CD4-positive, alpha-beta T cell treated with Interleukin-21 for 1 hour (primary cell): ENCODE measurements at regions not wholly inside any gene's neighbourhood (a gene's known extent, or its start where the extent isn't known, plus 50 kb on each side); places are given as distances from the start of the nearest gene placed in this dataset.

Experiments
- DNase-seq: peaks from one replicate; pipeline ENCODE4 v3.0.0-alpha.2; 2020

DNA sequence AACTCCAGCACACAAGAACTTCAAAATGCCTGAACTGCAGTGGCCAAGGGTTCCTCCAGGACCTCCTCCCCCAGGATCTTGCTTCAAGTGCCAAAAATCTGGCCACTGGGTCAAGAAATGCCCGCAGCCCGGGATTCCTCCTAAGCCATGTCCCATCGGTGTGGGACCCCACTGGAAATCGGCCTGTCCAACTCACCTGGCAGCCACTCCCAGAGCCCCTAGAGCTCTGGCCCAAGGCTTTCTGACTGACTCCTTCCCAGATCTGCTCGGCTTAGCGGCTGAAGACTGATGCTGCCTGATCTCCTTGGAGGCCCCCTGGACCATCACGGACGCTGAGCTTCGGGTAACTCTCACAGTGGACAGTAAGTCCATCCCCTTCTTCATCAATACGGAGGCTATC lies 306.4 kb downstream of the RBM43 start:
- no peak for DNase-seq

DNA sequence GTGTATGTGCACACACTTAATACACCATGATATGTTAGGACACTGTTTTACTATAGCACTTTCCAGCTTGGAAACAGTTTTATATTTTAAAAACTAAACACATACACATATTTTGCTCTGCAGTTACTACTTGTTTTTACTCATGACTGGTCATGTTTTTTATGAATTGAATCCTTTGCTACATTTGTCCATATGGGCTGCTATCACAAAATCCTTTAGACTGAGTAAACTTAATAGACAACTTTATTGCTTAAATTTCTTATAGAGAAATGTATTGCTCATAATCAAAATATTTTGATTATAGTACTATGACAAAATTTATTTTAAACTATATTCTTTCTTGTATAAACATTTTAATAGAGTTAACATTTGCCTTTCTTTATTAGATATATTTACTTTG lies 314.8 kb downstream of the RBM43 start:
- DNase-seq, result no peak

DNA sequence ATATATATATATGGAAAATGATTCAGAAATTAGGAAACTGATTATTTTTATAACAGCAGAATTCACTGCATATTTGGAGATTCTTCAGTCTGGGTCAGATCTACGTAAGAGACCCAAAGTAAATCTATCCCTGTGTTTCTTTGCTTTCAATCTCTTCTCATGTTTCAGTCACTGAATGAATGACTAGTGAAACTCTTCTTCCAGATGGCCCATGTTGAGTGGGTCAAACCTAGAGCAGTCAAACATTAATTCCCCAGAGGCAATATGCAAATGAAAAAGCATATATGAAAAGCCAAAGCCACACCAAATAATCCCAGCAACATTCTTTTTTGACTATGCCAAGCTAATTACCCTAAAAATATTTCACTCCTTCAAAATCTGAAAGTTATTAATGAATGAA lies 317.3 kb downstream of the RBM43 start:
- DNase-seq, result no peak

DNA sequence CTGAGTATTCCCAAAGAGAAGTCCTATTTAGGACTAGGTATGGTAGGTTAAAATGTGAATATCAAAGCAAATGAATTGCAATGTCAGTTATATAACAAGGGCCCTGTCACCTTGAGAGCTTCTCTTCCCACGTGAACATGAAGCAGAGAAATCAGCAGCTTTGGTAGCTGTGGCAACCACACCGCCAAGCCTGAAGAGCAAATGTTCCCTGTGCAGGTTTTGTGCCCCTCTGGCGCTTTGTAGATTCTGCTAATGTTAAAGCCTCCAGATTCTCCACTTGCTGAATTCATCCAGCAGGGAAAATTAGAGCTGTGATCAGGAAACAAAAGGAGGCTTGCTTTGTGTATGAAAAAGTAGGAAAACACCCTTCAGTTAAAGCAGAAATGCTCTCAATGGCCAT lies 322.6 kb downstream of the RBM43 start:
- no peak for DNase-seq

DNA sequence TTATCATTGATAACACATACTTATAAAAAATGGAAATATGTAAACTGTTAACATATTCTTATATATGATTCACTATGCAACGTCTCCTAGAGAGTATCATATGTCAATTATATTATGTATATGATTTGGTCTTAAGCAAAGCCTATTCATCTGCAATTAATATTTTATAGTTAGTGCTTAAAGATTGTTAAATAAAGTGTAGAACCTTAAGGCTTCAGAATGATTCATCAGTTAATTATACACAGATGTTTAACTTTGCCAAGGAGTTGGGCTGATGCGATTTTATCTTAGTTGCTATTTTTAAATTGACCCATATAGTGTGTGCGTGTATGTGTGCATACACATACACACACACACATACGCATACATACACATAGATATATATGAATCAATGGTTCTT lies 323.1 kb downstream of the RBM43 start:
- no peak for DNase-seq

DNA sequence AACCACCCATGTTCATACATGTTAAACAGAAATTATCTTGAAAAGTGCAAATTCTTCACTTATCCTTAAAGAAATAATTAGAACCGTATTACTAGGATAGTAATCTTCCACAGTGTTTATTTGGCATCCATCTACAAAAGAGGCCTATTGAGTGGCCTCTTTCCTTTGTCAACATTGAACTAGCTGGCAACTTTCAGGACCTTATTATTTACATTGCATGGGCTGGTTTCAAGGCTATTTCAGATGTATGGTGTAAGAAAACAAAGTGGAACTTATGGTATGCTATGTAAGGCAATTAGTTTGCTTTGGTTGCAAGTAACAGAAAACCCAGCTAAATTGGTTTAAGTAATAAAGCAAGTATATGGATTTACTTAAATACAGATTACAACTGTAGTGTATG lies 324.6 kb downstream of the RBM43 start:
- DNase-seq, result no peak

DNA sequence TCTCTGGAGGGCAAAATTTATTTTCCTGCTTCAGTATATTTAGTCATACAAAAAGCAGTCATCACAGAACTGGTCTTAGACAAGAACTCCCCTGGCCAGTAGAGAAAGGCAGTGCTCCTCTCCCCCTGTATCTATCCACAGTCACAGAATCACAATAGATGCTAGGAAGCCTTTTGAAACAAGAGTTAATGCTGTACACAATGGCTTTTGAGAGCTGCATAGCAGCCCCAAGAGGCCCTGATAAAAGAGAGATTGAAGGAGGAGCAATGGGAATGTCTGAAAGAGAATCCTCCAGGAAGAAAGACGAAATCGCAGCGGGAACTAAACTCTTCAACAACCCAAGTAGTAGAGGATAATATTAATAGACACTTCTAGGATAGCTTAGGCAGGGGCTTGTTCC lies 330.2 kb downstream of the RBM43 start:
- no peak for DNase-seq

DNA sequence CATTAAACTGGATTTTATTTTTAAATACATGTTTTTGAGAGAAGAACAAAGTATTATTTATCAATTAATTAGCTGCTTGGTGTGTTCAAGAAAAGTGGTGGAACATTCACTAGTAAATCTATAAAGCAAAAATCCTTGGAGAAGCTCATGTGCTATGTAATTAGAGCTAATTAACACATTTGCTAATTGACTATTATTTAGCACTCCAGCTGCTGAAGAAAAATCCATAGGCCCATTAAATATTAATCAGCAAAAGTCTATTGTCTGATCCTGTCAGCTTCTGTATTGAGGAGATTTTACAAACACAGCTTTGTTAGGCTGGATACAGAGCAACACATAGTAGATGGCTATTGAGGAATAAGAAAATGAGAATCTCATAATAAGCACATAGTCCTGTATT lies 336.1 kb downstream of the RBM43 start:
- DNase-seq, result no peak

DNA sequence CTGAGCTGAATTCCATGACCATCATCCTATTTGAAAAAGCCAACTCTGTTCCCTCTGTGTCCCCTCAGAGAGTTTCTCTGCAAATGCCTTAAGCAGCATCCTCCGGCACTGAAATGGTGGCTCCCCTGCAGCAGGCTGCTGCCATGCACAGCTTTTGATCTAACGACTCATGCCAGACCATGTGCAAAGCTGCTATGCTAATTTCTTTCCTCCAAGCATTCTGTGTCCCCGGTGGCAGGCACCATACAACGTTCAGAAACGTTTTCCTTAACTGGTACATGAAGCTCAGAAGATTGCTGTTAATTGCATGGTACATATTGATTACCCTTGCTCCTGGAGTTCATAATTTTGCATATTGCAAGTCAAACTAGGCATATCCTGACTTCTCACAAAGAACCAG lies 336.8 kb downstream of the RBM43 start:
- DNase-seq, result no peak

DNA sequence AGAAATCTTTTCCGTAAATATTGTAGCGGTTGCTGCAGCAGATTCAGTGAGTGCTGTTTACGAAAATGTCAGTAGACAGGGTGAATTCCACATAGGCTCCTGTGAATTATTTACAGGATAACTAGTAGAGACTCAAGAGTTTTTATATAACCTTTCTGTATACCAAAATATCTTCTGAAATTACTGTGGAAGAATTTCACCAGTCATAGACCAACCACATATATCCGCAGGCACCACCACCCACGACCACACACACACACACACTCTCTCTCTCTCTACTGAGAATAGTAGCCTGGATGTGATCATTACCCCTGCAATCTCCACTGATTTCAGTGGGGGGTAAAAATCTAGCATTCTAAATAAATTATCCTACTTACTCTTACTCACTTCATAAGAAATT lies 341.8 kb downstream of the RBM43 start:
- DNase-seq, result no peak

DNA sequence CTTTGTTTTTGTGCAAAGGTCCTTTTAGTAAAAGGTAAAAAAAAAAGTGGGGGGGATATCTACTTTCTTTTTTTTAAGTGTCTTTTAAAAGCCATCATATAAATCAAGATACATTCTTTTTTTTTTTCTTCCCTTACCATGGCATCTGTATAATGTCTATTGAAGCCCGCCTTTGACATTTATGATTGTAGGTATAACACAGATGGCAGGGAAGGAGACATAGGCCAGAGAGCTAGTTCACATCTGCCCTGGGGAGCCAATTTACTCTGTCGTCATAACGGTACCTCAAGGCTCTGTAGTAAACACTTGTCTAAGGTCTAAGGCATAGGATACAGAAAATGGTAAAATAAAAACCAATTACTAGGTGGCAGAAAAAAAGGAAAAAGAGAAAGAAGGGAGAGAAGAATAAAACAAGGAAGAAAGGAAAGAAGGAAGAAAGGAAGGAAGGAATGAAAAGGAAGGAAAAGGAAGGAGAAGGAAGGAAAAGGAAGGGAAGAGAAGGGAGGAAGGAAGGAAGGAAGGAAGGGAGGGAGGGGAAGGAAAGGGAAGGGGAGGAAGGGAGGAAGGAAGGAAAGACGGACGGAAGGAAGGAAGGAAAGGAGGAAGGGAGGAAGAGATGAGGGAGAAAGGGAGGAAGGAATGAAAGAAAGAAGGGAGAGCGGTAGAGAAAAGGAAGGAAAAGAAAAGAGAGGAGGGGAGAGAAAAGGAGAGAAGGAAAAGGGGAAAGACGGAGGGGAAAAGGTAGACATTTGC lies 343.5 kb downstream of the RBM43 start:
- DNase-seq, result no peak

DNA sequence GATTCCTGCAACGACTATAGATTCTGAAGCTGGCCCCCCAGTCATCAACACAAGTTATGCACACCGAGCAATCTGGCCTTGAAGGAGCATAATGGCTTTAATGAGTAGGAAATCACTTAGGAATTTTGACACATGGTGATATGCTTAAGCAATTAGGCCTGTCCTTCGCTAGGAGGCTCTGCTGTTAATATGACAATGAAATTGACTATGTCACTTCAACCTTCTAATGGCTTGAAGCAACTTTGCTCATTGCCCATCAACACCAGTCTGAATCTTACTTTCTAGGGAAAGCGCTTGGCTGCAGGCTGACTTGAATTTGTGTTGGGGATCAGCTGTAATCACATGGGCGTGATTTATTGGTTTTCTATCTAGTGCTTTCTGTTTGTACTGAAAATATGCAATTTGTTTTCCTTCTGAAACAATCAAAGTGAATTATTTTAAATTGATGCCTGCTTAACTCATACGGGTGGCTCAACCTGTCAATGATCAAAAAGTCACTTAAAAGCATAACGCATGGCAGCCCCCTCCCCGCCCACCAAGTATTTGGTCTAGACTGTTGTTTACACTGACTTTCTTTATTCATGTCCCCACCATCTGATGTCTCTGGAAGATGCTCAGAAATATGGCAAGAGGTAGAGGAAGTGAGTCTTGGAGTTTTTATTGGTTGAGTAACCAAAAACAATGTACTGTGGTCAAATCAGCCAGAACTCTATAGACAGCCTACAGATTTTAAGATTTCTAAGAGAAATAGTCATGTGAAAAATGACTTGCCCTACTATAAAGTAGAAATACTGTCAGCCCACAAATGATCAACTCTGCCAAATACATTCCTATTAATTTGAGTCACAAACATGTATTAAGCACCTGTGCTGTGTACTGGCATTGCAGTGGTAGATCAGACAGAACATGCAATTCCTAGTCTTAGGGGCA lies 344.9 kb downstream of the RBM43 start:
- DNase-seq, result no peak

DNA sequence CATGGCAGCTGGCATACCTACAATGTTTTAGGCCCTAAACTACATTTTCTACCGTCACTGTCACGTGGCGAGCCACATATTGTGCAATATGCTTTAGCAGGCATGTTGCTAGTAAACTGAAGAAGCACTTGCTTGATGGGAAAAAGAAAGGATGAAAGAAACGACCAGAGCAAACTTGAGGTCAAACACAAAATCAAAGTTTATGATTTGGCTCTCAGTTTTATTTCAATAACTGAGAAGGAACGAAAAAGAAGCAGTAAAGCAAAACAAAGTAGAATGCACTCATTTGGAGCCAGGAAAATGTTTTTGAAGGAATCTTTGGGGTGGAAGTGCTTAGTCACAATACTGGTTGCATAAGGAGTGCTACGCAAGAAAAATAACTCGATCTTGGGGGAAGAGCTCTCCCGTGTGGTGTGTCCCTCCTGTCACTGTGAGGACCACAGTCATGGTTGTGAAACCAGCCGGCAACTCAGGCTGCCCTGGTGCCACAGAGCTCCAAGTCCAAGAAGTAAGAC lies 349.8 kb downstream of the RBM43 start:
- DNase-seq, result no peak

DNA sequence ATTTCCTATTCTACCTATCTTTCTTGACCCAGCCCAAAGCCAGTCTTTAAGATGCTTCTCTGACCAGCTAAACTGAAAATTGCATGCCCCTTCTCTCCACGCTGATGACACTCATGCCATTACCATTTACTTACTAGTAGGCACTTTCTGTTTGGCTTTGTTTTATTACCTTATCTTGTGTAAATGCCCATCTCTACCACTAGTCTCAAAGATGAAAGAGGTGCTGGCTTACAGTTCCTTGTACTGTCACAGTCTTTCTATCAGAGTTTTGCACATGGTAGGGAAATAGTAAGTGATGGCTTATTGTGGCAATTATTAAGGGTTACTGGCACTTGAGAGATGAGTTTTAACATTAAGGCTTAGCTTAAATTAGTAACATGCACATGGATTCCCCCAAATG lies 352.1 kb downstream of the RBM43 start:
- DNase-seq, result no peak

DNA sequence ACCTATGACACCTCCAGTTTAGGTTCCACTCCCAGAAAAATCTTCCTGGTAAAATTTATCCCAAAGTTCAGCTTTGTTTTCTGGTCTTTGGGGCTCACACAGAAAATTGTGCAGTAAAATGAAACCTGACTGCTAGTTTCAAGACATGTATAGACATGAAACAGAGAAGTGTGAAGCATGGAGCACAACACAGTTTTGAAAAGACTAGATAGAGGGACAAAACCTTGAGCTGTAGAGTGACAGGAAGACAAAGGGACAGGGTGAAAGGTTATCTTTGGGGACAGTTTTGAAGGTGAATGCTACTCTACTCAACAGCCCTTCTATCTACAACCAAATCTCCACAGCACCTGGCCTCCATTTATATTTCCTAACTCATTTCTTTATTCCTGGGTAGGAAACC lies 352.6 kb downstream of the RBM43 start:
- no peak for DNase-seq

DNA sequence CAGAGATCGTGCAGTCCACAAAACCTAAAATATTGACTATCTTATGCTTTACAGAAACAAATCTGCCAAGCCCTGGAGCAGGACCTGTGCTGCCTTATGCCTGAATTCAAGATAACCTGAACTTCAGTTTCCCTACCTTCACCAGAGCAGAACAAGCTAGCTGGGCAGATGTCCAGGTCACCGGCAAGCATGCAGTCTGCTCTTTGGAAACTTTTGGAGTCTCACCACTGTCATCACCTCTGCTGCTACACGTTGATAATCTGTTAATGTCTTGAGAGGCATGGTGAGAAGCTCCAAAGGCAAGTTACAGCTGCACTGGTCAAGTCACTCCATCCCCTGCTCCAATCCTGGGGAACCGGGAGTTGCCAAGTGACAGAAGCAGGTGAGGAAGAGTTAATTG lies 354.2 kb downstream of the RBM43 start:
- no peak for DNase-seq

DNA sequence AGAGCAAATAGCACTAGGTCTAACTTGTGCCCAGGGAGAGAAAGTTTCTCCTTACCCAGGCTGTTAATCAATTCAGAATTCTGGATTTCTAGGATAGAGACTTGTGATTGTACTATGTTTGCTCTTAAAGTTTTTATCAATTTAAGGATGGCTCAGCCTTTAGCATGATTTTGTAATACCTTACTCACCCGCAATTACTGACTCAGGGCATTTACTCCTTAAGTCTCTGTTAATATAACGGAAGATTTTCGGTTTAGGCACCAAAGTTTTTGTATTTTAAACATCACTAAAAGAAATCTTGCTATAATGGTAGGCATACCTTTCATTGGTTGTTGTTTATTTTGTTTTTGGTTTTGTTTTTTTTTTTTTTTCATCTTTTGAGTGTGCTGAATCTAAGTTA lies 358.2 kb downstream of the RBM43 start:
- no peak for DNase-seq

DNA sequence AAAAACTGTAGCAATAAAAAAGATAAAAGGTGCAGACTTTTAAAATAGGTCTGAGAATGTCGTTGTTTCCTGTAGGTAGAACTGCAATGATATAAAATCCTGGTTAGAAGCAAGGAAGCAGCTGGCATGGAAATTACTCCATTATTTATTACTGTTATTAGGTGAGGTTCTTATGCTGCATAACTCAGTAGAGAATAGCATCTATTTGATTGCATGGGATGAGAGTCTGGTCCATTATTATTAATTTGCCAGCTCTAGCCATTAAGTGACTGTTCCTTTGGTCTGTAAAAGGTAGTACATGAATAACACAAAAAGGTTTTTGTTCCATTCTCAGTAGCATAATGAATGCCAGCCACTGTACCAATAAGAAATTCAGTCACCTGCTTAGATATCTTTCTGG lies 358.6 kb downstream of the RBM43 start:
- DNase-seq, result no peak

DNA sequence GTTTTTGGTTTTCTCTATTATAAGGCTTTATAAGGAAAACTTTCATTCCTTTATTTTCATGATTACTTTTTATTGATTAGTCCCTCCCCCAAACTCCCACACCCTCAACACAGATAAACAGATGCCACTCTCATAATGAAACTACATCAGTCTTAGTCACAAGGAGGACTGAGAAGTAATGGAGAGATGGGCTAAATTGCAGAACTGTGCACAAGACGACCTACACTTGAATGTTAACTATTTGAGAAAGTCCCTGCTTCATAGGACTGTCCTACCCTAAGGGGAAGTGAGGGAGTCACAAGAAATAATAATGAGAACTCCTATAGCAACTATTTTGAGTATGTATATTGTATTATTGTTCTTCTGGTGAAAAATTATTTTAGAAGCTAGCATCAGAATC lies 360.8 kb downstream of the RBM43 start:
- DNase-seq, result no peak

DNA sequence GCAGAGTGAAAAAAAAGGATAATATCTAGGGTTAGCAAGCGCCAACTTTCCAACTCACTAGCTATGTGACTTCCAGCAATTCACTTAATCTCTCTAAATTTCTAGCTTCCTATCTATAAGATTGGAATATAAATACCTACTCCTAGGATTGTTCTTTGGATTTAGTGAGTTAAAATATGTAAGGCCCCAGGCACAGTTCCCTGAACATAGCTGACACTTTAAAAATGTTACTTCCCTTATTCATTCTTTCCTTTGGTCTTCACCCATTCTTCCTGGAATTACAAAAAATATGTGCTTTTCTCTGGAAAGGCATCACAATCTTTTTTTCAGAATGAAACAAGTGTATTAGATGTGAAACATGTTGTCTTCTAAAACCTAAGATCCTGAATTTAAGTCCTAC lies 365.7 kb downstream of the RBM43 start:
- no peak for DNase-seq

DNA sequence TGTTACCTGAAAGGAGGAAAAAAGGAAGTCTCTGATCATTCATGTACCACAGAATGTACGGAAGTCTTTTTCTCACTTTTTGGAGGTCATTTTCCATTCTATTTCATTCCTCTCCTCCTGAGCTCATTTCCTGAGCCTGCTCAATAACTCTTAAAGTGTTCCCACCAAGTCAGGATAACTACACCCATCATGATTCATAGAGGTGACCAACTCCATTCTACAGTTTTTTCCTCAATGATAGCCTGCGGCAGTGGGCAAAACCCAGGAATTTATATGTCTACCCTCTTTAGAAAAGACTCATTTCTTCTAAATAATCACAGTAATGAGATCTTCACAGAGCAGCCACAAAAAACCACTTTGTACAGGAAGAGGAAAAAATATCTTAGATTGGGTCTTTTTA lies 372.5 kb downstream of the RBM43 start:
- no peak for DNase-seq

DNA sequence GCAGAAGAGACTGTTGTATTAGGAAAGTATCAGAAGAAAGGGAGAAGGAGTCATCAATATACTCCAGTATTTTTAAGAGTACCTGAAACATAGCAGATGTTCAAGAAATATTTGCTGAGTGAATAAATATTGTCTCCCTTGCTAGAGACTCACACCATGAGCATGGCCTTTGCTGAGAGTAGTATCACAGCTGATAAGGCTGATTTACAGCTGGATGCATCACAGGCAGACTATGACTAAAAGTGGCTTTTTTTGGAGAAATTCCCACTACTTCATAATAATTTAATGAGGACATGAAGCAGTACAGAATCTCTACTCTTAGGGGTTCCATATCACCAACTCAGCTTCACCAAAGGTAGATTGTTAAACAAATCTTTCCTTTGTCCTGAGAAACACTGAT lies 373.3 kb downstream of the RBM43 start:
- no peak for DNase-seq

DNA sequence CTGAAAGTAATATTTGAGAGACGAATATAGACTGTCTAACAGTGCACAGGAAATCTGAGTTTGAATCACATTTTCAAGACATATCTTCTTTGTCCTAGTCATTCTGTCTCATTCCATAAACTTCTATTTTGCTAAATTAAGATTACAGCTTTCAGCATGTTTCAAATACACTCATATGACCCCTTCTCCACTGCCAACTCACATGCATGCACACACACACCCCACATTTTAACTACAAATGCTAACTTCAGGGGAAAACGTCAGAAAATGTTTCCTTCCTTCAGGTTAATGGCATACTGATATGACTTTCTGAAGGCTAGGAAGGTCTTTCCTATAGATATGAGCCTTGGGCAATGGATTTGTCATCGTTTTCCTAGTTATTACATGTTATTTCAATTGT lies 373.7 kb downstream of the RBM43 start:
- DNase-seq, result no peak

DNA sequence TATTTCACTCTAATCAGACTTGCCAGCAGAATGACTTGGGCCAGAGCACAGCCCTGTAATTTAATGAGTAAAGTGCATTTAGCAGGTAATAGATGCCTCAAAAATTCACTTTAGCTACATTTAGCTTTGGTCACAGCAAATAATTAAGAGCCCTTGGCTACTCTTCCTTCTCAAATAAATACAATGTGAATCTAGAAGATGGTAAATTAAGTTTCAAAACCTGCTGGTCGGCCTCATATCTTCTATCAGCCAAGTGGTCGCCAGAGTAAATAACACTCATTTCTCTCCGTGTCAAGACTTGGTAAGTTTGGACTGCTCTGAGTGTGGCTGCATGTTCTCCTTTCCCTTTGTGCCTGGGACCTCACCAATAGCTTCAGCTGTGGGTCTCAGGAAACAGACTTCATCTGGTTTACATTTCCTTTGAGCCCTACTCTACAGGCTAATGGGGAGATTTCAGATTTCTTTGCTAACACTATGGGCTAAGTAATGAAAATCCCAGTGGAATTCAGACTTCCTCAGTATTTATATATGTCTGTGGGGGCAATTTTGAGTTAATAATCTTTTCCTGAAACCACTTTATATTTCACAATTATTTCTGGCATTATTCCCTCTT lies 375.8 kb downstream of the RBM43 start:
- no peak for DNase-seq
